Femur (tissue), 1 donor: ENCODE measurements at regions not wholly inside any gene's neighbourhood (a gene's known extent, or its start where the extent isn't known, plus 50 kb on each side); places are given as distances from the start of the nearest gene placed in this dataset.
A peak's percentile ranks its signal among the peaks of the same experiment; 100 is the strongest.
"Not testable (repeated sequence)": the region's sequence is repeated elsewhere in the genome, so short reads cannot be mapped to it uniquely, and the experiment has no call there.

Source experiments
- DNase-seq: peaks from one replicate; pipeline ENCODE4 v3.0.0-alpha.2; 2017

GRCh38 chr17:77786740-77787505 is 171.6 kb upstream of the TNRC6C start:
- no peak for DNase-seq

DNA sequence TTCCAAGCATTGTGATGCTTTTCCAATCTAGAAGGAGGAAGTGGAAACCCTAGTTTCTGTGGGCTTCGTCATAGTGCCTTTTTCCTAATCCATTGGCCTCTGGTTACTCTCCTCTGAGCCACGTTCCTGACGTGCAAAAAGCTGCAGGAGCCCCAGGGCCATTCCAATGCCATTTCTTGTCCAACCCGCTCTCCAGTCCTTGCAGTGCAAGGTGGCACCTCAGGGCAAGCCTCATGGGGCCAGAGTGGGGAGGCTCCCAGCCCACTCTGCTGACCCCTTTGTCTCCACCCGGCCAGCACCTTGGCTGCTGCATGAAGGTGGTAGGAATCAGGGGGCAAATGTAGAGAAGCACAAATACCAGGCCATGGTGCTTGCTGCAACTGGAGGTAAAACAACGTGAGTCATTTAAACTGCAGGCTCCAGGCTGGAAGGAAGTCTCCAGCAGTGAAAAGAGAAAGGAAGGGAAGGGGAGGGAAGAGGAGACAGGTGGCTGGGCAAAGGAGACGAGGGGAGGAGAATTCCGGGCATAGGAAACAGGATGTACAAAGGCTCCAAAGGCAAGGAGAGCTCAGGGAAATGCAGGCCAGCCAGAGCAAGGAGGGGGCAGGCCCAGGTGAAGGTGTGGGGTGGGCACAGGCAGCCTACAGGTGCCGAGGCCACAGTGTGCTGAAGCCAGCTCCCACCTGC is 168.2 kb upstream of the TNRC6C start:
- DNase-seq: no peak

GRCh38 chr17:77792626-77793025 is 165.9 kb upstream of the TNRC6C start:
- DNase-seq: no peak

DNA sequence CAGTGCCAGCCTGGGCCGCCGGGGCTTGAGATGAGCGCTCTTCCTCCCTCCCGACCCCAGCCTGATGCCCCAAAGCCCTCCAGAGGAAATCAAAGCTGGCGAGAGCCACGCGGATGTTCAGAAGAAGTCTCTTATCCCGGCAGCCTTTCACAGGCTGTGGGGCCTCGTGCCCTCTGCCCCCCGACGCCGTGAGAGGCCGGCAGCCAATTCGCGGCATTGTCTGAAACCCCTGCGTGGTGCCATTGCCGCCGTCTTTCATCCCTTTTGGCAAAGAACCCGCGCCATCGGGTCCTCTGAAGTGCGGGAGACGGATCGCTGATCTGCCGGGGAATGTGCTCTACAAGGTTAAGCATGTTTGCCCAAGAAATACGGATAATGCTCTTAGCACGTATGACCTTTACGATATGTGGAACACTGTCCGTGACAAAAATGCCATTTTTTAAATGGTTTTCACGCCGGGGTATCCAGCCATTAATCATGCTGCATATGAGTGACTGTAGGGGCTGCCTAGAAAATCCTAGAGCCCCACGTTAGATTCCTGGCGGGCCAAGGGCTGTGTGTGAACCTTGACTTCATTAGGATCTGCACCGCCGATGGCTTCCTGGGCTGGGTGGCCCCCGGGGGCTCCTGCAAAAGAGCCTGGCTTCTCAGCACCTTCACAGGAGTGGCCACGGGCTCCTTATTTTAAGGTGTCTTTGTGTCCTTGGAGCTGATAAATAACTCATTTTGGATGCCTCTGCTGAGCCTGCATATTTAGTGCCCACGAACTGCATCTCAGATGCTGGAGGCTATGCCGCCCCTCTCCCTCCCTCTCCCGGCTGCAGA is 165.1 kb upstream of the TNRC6C start:
- DNase-seq: no peak

DNA sequence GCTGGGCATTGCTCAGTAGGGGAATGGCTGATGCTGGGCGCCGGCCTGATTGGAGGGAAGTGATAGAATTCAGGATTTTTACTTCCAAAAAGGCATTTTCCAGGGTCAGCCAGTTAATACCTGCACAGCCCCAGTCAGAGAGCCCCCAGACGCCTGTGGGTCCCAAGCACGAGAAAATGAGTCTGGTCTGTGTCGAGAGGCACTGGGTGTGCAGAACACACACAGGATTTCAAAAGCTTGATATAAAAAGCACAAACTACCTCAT is 164.6 kb upstream of the TNRC6C start:
- DNase-seq: no peak

DNA sequence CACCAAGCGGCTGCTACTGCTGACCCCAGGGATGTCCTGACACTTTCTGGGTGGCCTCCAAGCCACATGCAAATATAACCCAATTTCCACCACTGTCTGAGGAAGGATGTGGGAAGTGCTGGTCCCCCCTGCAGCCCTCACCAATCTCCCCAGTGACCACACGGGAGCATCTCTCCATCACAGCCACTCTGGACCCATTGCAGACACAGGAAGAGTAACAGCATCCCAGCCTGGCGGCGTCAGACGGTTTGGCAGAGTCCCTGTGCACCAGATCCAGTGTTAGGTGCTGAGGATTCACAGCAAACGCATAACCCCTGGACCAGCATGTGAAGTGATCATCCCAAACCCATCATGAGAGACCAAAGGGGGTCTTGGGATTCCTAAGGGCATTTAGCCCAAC is 163.7 kb upstream of the TNRC6C start:
- no peak for DNase-seq

GRCh38 chr17:77795685-77796084 is 162.8 kb upstream of the TNRC6C start:
- DNase-seq: no peak

GRCh38 chr17:77796176-77796860 is 162.2 kb upstream of the TNRC6C start:
- DNase-seq: peak; percentile 39

DNA sequence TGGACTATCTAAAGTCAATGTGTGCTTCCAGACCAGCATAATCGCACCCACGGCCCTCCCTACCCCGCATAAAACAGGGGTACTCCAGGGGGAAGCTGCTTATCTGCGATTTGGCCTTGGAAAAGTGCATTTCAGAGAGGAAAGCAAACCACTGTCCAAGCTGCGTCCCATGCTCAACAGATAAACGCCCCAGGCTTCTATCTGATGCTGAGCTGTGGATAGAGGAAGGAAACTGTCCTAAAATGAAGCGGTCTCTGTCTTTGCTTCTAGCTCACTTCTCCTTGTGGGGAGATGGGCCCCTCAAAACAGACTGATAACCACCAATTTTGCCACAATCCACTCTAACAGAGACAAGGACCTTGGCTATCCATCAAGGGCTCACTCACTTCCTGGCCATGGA is 160.5 kb upstream of the TNRC6C start:
- no peak for DNase-seq

GRCh38 chr17:77798481-77798880 is 160.0 kb upstream of the TNRC6C start:
- no peak for DNase-seq

DNA sequence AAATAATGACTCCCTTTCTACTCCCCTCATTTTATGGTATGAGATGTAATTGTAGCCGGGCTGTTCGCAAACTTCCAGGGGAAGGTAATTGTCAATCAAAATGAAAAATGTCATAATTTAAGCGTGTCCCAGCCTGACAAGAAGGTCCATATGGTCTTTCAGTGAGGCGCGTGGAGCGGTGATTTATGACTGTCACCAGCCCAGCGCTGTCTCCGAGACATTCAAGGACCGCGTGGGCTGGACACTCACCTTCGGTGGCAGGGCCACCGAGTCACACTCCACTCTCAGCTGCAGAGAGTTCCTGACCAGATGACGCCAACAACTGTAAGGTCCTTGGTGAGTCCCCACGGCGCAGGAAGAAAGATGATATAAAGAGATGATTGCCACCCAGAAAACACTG is 157.7 kb upstream of the TNRC6C start:
- no peak for DNase-seq

DNA sequence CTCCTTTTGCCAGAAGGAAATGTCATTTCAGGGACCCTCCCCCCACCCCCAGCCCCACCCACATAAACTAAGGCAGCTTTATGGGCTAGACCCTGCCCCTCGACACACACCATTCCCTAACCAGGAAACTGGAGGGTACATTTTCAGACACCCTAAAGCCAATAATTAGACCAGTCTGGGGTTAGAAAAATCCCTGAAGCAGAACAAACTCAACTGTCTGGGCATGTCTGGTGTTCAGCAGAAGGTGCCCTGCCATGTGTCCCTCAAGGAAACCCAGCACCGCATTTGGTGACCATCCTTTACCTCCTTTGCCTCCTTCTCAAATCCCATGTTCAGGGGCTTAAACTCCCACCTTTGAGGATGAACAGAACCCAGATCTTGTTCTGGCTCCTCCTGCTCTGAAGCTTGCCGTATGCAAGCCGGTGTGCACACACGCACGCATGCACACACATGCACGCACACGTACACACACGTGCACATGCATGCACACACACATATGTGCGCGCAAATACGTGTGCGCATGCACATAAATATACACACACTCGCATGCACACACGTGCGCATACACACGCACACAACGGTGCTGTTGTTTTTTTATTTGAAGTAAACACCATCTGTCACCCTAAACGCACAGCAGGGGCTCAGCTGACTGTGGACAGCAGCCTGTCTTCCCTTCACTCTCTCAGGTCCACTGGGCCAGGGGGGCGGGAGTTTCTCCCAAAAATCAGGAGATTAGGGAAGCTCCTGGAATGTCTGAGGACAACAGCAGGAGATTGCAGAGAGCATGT is 156.8 kb upstream of the TNRC6C start:
- DNase-seq: no peak

DNA sequence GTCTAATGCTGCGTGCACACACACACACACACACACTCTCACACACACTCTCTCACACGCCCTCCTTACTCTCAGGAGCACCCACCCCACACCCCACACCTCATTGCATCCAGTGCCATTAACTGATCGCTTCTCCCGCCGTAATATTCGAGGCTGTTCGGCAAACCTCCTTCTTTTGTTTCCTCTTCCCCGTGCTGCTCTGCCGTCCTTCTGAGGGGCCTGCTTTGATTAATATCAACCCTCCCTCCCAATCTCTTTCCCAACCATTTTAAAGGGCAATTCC is 156.2 kb upstream of the TNRC6C start:
- no peak for DNase-seq

GRCh38 chr17:77802811-77803220 is 155.7 kb upstream of the TNRC6C start:
- DNase-seq: peak; percentile 90

DNA sequence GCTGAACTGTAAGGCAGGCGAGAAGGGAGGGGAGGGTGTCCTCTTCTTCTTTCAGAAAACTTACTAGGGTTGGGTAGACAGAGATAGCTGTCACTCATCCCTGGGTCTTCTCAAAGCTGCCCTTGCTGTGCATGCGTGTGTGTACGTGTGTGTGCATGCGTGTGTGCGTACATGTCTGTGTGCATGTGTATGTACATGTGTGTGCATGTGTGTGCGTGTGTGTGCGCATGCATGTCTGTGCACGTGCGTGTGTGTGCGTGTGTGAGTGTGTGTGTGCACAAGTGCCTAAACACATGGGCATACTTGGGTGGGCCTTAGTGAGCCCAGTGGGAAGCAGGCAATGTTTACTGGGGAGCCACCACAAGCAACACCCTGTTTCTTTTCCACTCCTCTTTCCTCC is 154.8 kb upstream of the TNRC6C start:
- no peak for DNase-seq

- DNase-seq: no peak
These were observed 153.6 kb upstream of the TNRC6C start for GRCh38 chr17:77804796-77805426.

GRCh38 chr17:77805970-77806369 is 152.5 kb upstream of the TNRC6C start:
- not testable (repeated sequence) for DNase-seq

DNA sequence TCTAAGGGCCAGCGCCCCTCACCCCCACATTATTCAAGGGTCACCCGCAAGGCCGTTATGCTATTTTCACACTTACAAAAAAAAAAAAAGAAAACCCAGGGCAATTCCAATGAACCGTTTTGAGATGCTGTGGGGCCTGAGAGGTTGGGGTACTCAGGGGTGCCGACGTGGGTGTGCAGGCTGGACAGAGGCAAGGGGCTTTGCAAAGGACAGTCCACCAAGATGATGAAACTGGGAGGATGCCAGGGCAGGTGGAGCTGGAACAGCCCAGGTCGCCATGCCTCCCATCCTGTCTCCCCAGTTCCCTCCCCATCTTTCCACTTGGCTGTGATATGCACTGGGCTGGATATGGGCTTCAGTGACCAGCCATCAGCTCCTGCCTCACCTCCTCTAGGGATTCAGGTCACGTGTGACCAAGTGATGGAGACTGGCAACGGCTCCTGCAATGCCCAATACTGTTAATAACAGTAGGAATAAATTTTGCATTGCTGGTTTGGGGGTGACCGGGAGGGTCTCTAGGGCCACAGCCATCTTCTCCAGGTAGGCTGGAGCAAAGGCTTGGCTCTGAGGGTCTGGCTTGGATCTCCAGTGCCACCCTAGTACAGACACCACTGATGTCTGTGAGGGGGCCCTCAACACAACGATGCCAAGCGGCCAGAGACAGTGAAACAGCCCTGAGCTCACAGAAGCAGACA is 151.3 kb upstream of the TNRC6C start:
- DNase-seq: no peak

- DNase-seq: no peak
These were observed 150.6 kb upstream of the TNRC6C start for GRCh38 chr17:77807746-77808441.

- no peak for DNase-seq
These were observed 149.6 kb upstream of the TNRC6C start for GRCh38 chr17:77808686-77809425.
